Stimulated activated effector memory CD8-positive, alpha-beta T cell treated with anti-CD3 and anti-CD28 coated beads, Interleukin-12 subunit alpha, Interleukin-12 subunit beta, amount 100 ng/mL, for 72 hours (primary cell): ENCODE measurements at regions not wholly inside any gene's neighbourhood (a gene's known extent, or its start where the extent isn't known, plus 50 kb on each side); places are given as distances from the start of the nearest gene placed in this dataset.

Experiments
- ATAC-seq: fragments of 150-1000 bp; cut with Tn5 transposase; 2 replicates; pipeline ENCODE4 v1.10.0; 2021
- DNase-seq, 2 donors: peaks; one replicate each; pipeline ENCODE4 v3.0.0; 2021 to 2022; ENCODE audit warnings: low spot score in 2 of 2
- H3K27ac Mint-ChIP-seq: one replicate; pipeline ENCODE4 v1.8.0; 2022; ENCODE audit warnings: mild to moderate bottlenecking, mixed read lengths
- H3K36me3 Mint-ChIP-seq: one replicate; pipeline ENCODE4 v1.8.0; 2022; ENCODE audit warnings: mild to moderate bottlenecking, mixed read lengths
- H3K4me1 Mint-ChIP-seq: one replicate; pipeline ENCODE4 v1.8.0; 2022; ENCODE audit warnings: mixed read lengths
- H3K4me3 Mint-ChIP-seq: one replicate; pipeline ENCODE4 v1.8.0; 2022; ENCODE audit warnings: mild to moderate bottlenecking, mixed read lengths
- H3K9me3 Mint-ChIP-seq: one replicate; pipeline ENCODE4 v1.8.0; 2022; ENCODE audit warnings: mixed read lengths

- DNase-seq (no peak), ATAC-seq (no peak)
- Mint-ChIP-seq H3K27ac (no peak overlapping the region), H3K36me3 (no peaks in the 10 kb centered on the region), H3K4me3 (no peak overlapping the region), H3K4me1 (no peaks in the 10 kb centered on the region), H3K9me3 (peaks cover 5% of the 10 kb centered on the region)
Measured at GRCh38 chr3:459311-459670, 262.7 kb downstream of the CHL1 start.

GRCh38 chr3:461006-461405 is 264.4 kb downstream of the CHL1 start:
- H3K36me3 Mint-ChIP-seq: no peaks in the 10 kb centered on the region
- H3K4me1 Mint-ChIP-seq: no peaks in the 10 kb centered on the region
- H3K4me3 Mint-ChIP-seq: no peak overlapping the region
- peaks cover 5% of the 10 kb centered on the region for H3K9me3 Mint-ChIP-seq
- no peak for DNase-seq
- ATAC-seq: no peak
- no peak overlapping the region for H3K27ac Mint-ChIP-seq

GRCh38 chr3:462851-463250 is 266.3 kb downstream of the CHL1 start:
- Mint-ChIP-seq H3K36me3 (no peaks in the 10 kb centered on the region), H3K27ac (no peak overlapping the region), H3K9me3 (peaks cover 5% of the 10 kb centered on the region), H3K4me1 (no peaks in the 10 kb centered on the region), H3K4me3 (no peak overlapping the region)
- DNase-seq (no peak), ATAC-seq (no peak)

- Mint-ChIP-seq H3K27ac (no peak overlapping the region), H3K9me3 (peaks cover 5% of the 10 kb centered on the region), H3K4me3 (no peak overlapping the region), H3K36me3 (no peaks in the 10 kb centered on the region), H3K4me1 (no peaks in the 10 kb centered on the region)
- ATAC-seq (no peak), DNase-seq (no peak)
Measured at GRCh38 chr3:463252-464192, 267.0 kb downstream of the CHL1 start.

- no peaks in the 10 kb centered on the region for H3K36me3 Mint-ChIP-seq
- H3K27ac Mint-ChIP-seq: no peak overlapping the region
- peaks cover 5% of the 10 kb centered on the region for H3K9me3 Mint-ChIP-seq
- DNase-seq (no peak), ATAC-seq (no peak)
- no peaks in the 10 kb centered on the region for H3K4me1 Mint-ChIP-seq
- no peak overlapping the region for H3K4me3 Mint-ChIP-seq
Measured at GRCh38 chr3:464255-464654, 267.7 kb downstream of the CHL1 start.

GRCh38 chr3:468172-468571 is 271.6 kb downstream of the CHL1 start:
- H3K36me3 Mint-ChIP-seq: no peaks in the 10 kb centered on the region
- no peak overlapping the region for H3K27ac Mint-ChIP-seq
- H3K4me3 Mint-ChIP-seq: no peak overlapping the region
- no peak for DNase-seq
- ATAC-seq: no peak
- peaks cover 6% of the 10 kb centered on the region for H3K9me3 Mint-ChIP-seq
- H3K4me1 Mint-ChIP-seq: no peaks in the 10 kb centered on the region

DNA sequence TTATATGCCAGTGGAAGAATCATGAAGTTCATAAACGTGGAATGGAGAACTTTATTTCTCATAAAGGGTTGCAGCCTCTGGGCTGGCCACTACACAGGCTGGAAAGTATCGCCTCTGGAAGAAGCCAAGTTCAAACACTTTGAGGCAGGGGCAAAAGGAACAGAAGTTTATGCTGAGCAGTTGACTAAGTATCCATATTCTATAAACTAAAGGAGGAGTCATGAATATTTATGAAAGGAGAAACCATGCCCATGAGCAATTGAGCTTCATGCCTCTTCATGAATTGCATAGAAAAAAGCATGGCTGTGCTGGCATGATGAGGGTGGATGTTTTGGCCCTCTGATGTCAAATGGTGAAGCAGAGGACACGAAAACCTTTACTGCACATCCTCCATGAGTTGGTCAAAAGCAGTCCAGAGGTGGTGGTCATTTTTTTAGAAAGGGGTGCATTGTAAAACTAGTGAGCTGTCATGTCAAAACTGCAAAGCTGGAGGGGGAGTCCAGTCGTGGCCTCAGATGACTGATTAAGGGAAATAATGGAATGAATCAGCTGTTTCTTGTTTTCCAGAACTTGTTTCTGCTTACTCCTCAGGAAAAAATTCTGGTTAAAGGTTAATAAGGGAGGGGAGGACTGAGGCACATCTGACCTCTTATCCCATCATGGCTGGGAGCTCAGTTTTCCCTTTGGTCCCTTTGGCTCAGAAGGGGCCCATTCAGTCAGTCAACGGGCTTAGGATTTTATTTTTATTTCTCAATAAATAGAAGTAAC is 276.7 kb downstream of the CHL1 start:
- H3K9me3 Mint-ChIP-seq: peaks cover 16% of the 10 kb centered on the region
- ATAC-seq: no peak
- H3K27ac Mint-ChIP-seq: no peak overlapping the region
- H3K36me3 Mint-ChIP-seq: no peaks in the 10 kb centered on the region
- H3K4me3 Mint-ChIP-seq: no peak overlapping the region
- H3K4me1 Mint-ChIP-seq: no peaks in the 10 kb centered on the region
- no peak for DNase-seq

GRCh38 chr3:474828-475227 is 278.3 kb downstream of the CHL1 start:
- no peak overlapping the region for H3K4me3 Mint-ChIP-seq
- ATAC-seq: no peak
- no peaks in the 10 kb centered on the region for H3K36me3 Mint-ChIP-seq
- DNase-seq: no peak
- H3K9me3 Mint-ChIP-seq: peaks cover 19% of the 10 kb centered on the region
- no peak overlapping the region for H3K27ac Mint-ChIP-seq
- H3K4me1 Mint-ChIP-seq: no peaks in the 10 kb centered on the region

DNA sequence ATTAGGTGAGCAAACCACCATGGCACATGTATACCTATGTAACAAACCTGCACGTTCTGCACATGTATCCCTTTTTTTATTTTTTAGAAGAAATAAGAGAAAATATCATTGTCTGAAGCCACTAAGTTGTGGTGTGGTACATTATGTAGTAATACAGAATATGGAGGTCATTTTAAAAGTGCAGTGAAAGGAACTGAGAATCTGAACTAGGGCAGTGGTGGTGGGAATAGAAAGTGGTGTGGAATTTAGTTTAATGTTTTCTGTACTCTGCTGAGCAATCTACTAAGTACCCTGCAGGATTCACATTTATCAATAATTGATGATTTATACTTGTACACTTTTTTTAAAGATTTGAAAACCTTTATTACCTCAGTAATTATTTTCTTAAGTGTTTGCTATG is 283.5 kb downstream of the CHL1 start:
- no peak overlapping the region for H3K27ac Mint-ChIP-seq
- no peaks in the 10 kb centered on the region for H3K36me3 Mint-ChIP-seq
- no peak overlapping the region for H3K4me3 Mint-ChIP-seq
- H3K9me3 Mint-ChIP-seq: peaks cover 16% of the 10 kb centered on the region
- no peaks in the 10 kb centered on the region for H3K4me1 Mint-ChIP-seq
- ATAC-seq (no peak), DNase-seq (no peak)

GRCh38 chr3:481111-481510 is 284.5 kb downstream of the CHL1 start:
- Mint-ChIP-seq H3K4me3 (no peak overlapping the region), H3K27ac (no peak overlapping the region), H3K4me1 (no peaks in the 10 kb centered on the region), H3K9me3 (peaks cover 19% of the 10 kb centered on the region), H3K36me3 (no peaks in the 10 kb centered on the region)
- DNase-seq: no peak
- no peak for ATAC-seq

GRCh38 chr3:481680-482079 is 285.1 kb downstream of the CHL1 start:
- DNase-seq (no peak), ATAC-seq (no peak)
- Mint-ChIP-seq H3K9me3 (peaks cover 16% of the 10 kb centered on the region), H3K4me3 (no peak overlapping the region), H3K27ac (no peak overlapping the region), H3K36me3 (no peaks in the 10 kb centered on the region), H3K4me1 (no peaks in the 10 kb centered on the region)

- no peak for ATAC-seq
Measured at GRCh38 chr3:482479-482878, 285.9 kb downstream of the CHL1 start.

DNA sequence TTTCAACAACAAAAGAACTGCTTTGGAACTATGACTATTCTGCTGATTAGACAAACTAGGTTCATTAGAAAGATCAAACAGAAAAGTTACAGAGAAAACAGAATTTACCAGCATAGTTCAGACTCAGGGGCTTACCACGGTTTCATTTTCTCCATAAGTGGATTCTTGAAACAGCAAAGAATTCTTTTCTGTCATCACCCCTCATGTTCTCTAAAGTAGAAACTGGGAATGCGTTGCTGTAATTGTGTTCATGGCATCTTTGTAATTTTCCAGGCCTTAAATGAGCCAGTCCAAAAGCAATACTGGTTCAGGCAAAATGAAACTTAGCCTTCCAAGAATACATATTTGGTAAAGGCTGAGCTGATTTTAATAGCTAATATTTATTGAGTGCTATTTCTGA is 287.8 kb downstream of the CHL1 start:
- ATAC-seq (no peak), DNase-seq (no peak)
- Mint-ChIP-seq H3K36me3 (no peaks in the 10 kb centered on the region), H3K27ac (no peak overlapping the region), H3K4me3 (no peak overlapping the region), H3K4me1 (no peaks in the 10 kb centered on the region), H3K9me3 (peaks cover 8% of the 10 kb centered on the region)

More at GRCh38 chr3:482479-482878, 285.9 kb downstream of the CHL1 start:
- no peak for DNase-seq
- H3K9me3 Mint-ChIP-seq: peaks cover 15% of the 10 kb centered on the region
- no peak overlapping the region for H3K27ac Mint-ChIP-seq
- no peaks in the 10 kb centered on the region for H3K4me1 Mint-ChIP-seq
- H3K4me3 Mint-ChIP-seq: no peak overlapping the region
- H3K36me3 Mint-ChIP-seq: no peaks in the 10 kb centered on the region

DNA sequence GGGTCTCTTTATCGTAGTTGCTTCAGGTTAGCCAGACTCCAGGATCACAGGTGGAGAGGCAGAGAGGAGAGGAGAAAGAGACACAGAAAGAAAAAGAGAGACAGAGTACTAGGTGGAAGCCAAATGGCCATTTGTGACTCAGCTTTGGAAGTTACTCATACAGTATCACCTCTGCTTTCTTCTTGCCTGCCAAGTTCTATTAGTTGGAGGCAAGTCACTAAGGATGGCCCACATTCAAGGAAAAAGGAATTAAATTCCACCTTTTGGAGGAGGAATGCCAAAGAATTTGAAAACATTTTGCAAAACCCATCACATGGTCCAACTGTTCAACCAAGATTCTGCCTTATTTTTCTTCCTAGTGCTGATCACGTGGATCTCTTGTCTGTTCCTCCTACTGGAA is 291.1 kb downstream of the CHL1 start:
- no peaks in the 10 kb centered on the region for H3K36me3 Mint-ChIP-seq
- H3K4me3 Mint-ChIP-seq: no peak overlapping the region
- H3K4me1 Mint-ChIP-seq: no peaks in the 10 kb centered on the region
- ATAC-seq: no peak
- no peak for DNase-seq
- H3K9me3 Mint-ChIP-seq: peaks cover 11% of the 10 kb centered on the region
- H3K27ac Mint-ChIP-seq: no peak overlapping the region

DNA sequence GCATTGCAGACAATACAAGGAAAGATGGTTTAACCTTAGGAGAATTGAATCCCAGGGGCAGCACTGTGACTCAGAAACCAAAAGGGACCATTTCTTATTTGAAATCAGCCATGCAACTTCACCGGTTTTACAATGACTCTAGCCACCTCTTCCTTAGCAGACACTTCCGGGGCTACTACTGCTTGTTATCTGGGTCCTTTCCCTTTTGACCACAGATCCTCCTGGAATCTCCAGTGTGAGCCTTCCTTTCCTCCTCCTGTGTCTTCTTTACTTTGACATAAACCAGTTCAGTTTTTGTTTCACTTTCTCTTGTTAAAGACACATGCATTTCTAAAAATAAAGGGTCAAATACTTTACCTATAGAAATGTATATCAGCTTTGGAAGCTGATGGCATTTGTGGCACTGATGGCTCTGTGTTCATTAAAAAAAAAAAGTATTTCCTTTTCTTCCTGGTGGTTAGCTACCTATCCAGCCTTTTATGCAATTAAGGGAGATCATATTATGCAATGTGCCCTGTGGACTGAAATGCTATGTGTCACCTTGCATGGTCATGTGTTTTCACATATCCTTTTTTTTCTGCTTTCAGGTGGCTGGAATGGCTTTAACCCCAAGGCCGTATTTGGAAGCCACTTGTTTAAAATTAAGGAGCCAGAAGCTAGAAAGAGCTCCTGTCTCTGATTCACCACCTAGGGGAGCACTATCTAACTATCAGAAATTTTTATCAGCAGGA is 296.2 kb downstream of the CHL1 start:
- ATAC-seq (no peak), DNase-seq (no peak)
- Mint-ChIP-seq H3K36me3 (no peaks in the 10 kb centered on the region), H3K4me3 (no peak overlapping the region), H3K4me1 (no peaks in the 10 kb centered on the region), H3K9me3 (peaks cover 10% of the 10 kb centered on the region), H3K27ac (no peak overlapping the region)
